ENCODE measurements at regions not wholly inside any gene's neighbourhood (a gene's known extent, or its start where the extent isn't known, plus 50 kb on each side); places are given as distances from the start of the nearest gene placed in this dataset.
A peak's percentile ranks its signal among the peaks of the same experiment; 100 is the strongest.

- Histone ChIP-seq H3K27me3 (no peaks in the 10 kb centered on the region), H3K36me3 (no peaks in the 10 kb centered on the region), H3K4me3 (no peak overlapping the region), H3K4me1 (no peaks in the 10 kb centered on the region), H3K27ac (no peak overlapping the region), H3K9ac (no peak overlapping the region), H4K20me1 (no peaks in the 10 kb centered on the region), H3K9me3 (replicated peaks in 1 of 11) (peaks cover 10 to 21% (median 18%) of the 10 kb centered on the region in 11 experiments), H3K4me2 (no peak overlapping the region)
- no peak for TF ChIP-seq Cebpa-rat (IDR thresholded peaks at IDR 0.05)
Measured at GRCh38 chr10:8456386-8456785, 401.9 kb downstream of the GATA3 start.

GRCh38 chr10:8460626-8461025, 406.1 kb downstream of the GATA3 start:
- no peaks in the 10 kb centered on the region for H3K36me3 ChIP-seq
- H3K4me1 ChIP-seq: no peaks in the 10 kb centered on the region
- no peaks in the 10 kb centered on the region for H3K27me3 ChIP-seq
- peaks cover 10 to 21% (median 18%) of the 10 kb centered on the region in 11 experiments for H3K9me3 ChIP-seq (replicated peaks in 1 of 11)
- H3K4me2 ChIP-seq: no peak overlapping the region
- H4K20me1 ChIP-seq: no peaks in the 10 kb centered on the region
- no peak for TF ChIP-seq Cebpa-rat (IDR thresholded peaks at IDR 0.05)
- no peak overlapping the region for H3K4me3 ChIP-seq
- H3K9ac ChIP-seq: no peak overlapping the region
- no peak overlapping the region for H3K27ac ChIP-seq

GRCh38 chr10:8462565-8462964, 408.1 kb downstream of the GATA3 start:
- no peak for TF ChIP-seq Cebpa-rat (IDR thresholded peaks at IDR 0.05)
- Histone ChIP-seq H3K27me3 (no peaks in the 10 kb centered on the region), H3K27ac (no peak overlapping the region), H3K9me3 (replicated peaks in 1 of 11) (peaks cover 6 to 14% (median 11%) of the 10 kb centered on the region in 11 experiments), H3K36me3 (no peaks in the 10 kb centered on the region), H4K20me1 (no peaks in the 10 kb centered on the region), H3K4me3 (no peak overlapping the region), H3K4me1 (no peaks in the 10 kb centered on the region), H3K9ac (no peak overlapping the region), H3K4me2 (no peak overlapping the region)

GRCh38 chr10:8463853-8464252, 409.4 kb downstream of the GATA3 start:
- no peak for TF ChIP-seq Cebpa-rat (IDR thresholded peaks at IDR 0.05)
- Histone ChIP-seq H3K27ac (no peak overlapping the region), H3K9me3 (replicated peaks in 1 of 11) (0 out of 22 replicates have a peak, but pooled peaks cover 0 to under 1% (median 0%) of the 10 kb centered on the region in 11 experiments)

GRCh38 chr10:8468477-8468876, 414.0 kb downstream of the GATA3 start:
- TF ChIP-seq Cebpa-rat (IDR thresholded peaks at IDR 0.05): no peak
- H3K27me3 ChIP-seq: no peaks in the 10 kb centered on the region
- H3K36me3 ChIP-seq: no peaks in the 10 kb centered on the region
- H3K27ac ChIP-seq: no peak overlapping the region
- H3K4me1 ChIP-seq: no peaks in the 10 kb centered on the region
- no peak overlapping the region for H3K9ac ChIP-seq
- no peak overlapping the region for H3K4me2 ChIP-seq
- H3K9me3 ChIP-seq (replicated peaks in 1 of 11): peaks cover 0 to 3% (median 0%) of the 10 kb centered on the region in 11 experiments; a peak in 1 of 22 replicates
- H3K4me3 ChIP-seq: no peak overlapping the region
- no peaks in the 10 kb centered on the region for H4K20me1 ChIP-seq

More at GRCh38 chr10:8463853-8464252, 409.4 kb downstream of the GATA3 start:
- H3K27me3 ChIP-seq: no peaks in the 10 kb centered on the region
- H3K4me2 ChIP-seq: no peak overlapping the region
- no peak overlapping the region for H3K9ac ChIP-seq
- no peak overlapping the region for H3K4me3 ChIP-seq
- H4K20me1 ChIP-seq: no peaks in the 10 kb centered on the region
- no peaks in the 10 kb centered on the region for H3K4me1 ChIP-seq
- no peaks in the 10 kb centered on the region for H3K36me3 ChIP-seq

- H3K27me3 ChIP-seq: no peaks in the 10 kb centered on the region
- H4K20me1 ChIP-seq: no peaks in the 10 kb centered on the region
Measured at GRCh38 chr10:8473205-8473604, 418.7 kb downstream of the GATA3 start.

GRCh38 chr10:8477300-8477699, 422.8 kb downstream of the GATA3 start:
- Histone ChIP-seq H3K4me1 (no peaks in the 10 kb centered on the region), H4K20me1 (no peaks in the 10 kb centered on the region), H3K9me3 (replicated peaks in 1 of 11) (peaks cover 5 to 16% (median 9%) of the 10 kb centered on the region in 11 experiments), H3K4me2 (no peak overlapping the region), H3K9ac (no peak overlapping the region), H3K36me3 (no peaks in the 10 kb centered on the region), H3K27me3 (no peaks in the 10 kb centered on the region), H3K4me3 (no peak overlapping the region), H3K27ac (no peak overlapping the region)
- no peak for TF ChIP-seq Cebpa-rat (IDR thresholded peaks at IDR 0.05)

More at GRCh38 chr10:8473205-8473604, 418.7 kb downstream of the GATA3 start:
- H3K4me3 ChIP-seq: no peak overlapping the region
- H3K4me2 ChIP-seq: no peak overlapping the region
- H3K9ac ChIP-seq: no peak overlapping the region
- H3K36me3 ChIP-seq: no peaks in the 10 kb centered on the region
- no peak for TF ChIP-seq Cebpa-rat (IDR thresholded peaks at IDR 0.05)
- peaks cover 5 to 16% (median 9%) of the 10 kb centered on the region in 11 experiments for H3K9me3 ChIP-seq (replicated peaks in 1 of 11)
- no peaks in the 10 kb centered on the region for H3K4me1 ChIP-seq
- H3K27ac ChIP-seq: no peak overlapping the region

GRCh38 chr10:8481718-8482504, 427.4 kb downstream of the GATA3 start:
- Histone ChIP-seq H3K9ac (no peak overlapping the region), H3K4me2 (no peak overlapping the region), H3K4me1 (no peaks in the 10 kb centered on the region), H4K20me1 (no peaks in the 10 kb centered on the region), H3K27me3 (no peaks in the 10 kb centered on the region), H3K9me3 (replicated peaks in 1 of 11) (peaks cover 5 to 9% (median 8%) of the 10 kb centered on the region in 11 experiments), H3K4me3 (no peak overlapping the region), H3K36me3 (no peaks in the 10 kb centered on the region), H3K27ac (no peak overlapping the region)
- no peak for TF ChIP-seq Cebpa-rat (IDR thresholded peaks at IDR 0.05)

- H3K9ac ChIP-seq: no peak overlapping the region
- H3K4me1 ChIP-seq: no peaks in the 10 kb centered on the region
- no peaks in the 10 kb centered on the region for H3K9me3 ChIP-seq (replicated peaks in 1 of 11)
- no peak overlapping the region for H3K4me3 ChIP-seq
- no peaks in the 10 kb centered on the region for H3K27me3 ChIP-seq
- H3K27ac ChIP-seq: no peak overlapping the region
- TF ChIP-seq Cebpa-rat (IDR thresholded peaks at IDR 0.05): peak in 5 of 11 experiments; percentile 46 to 83 (median 62); a peak in 6 of 22 replicates
- no peaks in the 10 kb centered on the region for H3K36me3 ChIP-seq
- no peak overlapping the region for H3K4me2 ChIP-seq
- H4K20me1 ChIP-seq: no peaks in the 10 kb centered on the region
Measured at GRCh38 chr10:8485032-8485431, 430.5 kb downstream of the GATA3 start.

GRCh38 chr10:8487346-8487745, 432.9 kb downstream of the GATA3 start:
- no peak for TF ChIP-seq Cebpa-rat (IDR thresholded peaks at IDR 0.05)
- Histone ChIP-seq H3K9me3 (replicated peaks in 1 of 11) (peaks cover 0 to 2% (median 0%) of the 10 kb centered on the region in 11 experiments; a peak in 1 of 22 replicates), H3K4me3 (no peak overlapping the region), H3K27me3 (no peaks in the 10 kb centered on the region), H4K20me1 (no peaks in the 10 kb centered on the region), H3K4me2 (no peak overlapping the region), H3K36me3 (no peaks in the 10 kb centered on the region), H3K9ac (no peak overlapping the region), H3K4me1 (no peaks in the 10 kb centered on the region), H3K27ac (no peak overlapping the region)
